CD14-positive monocyte (primary cell): ENCODE measurements at regions not wholly inside any gene's neighbourhood (a gene's known extent, or its start where the extent isn't known, plus 50 kb on each side); places are given as distances from the start of the nearest gene placed in this dataset.

Experiments used
- DNase-seq, 3 donors: peaks; one replicate each; pipeline ENCODE4 v3.0.0-alpha.2; 2011 to 2022
- H2AFZ ChIP-seq: 2 replicates; pipeline ENCODE4 v1.6.0; 2012; ENCODE audit warnings: mild to moderate bottlenecking, low read depth, low read length, inconsistent platforms; ENCODE audit not compliant: insufficient read depth, poor library complexity, severe bottlenecking
- H3K27ac ChIP-seq, 2 donors: 1 replicate in 1 of 2; 2 replicates in 1 of 2; pipeline ENCODE4 v1.5.1; 2012 to 2013; ENCODE audit warnings: low read length in 2 of 2, control low read depth in 1 of 2, inconsistent platforms in 1 of 2, low read depth in 1 of 2, mild to moderate bottlenecking in 1 of 2
- H3K27me3 ChIP-seq, 2 donors: one replicate each; pipeline versions ENCODE4 v1.6.0 to v1.6.1; 2011 to 2013; ENCODE audit warnings: low read length in 2 of 2; ENCODE audit not compliant: control insufficient read depth in 2 of 2, insufficient read depth in 2 of 2
- H3K36me3 ChIP-seq, 2 donors: replicated peaks in 1 of 2; 1 replicate in 1 of 2; 2 replicates in 1 of 2; pipeline versions ENCODE4 v1.5.1 to v1.6.1; 2012 to 2013; ENCODE audit warnings: low read length in 2 of 2, control low read depth in 1 of 2, inconsistent platforms in 1 of 2, mild to moderate bottlenecking in 1 of 2; ENCODE audit not compliant: insufficient read depth in 2 of 2, control insufficient read depth in 1 of 2
- H3K4me1 ChIP-seq, 2 donors: 1 replicate in 1 of 2; 2 replicates in 1 of 2; pipeline versions ENCODE4 v1.5.1 to v1.6.1; 2012 to 2013; ENCODE audit warnings: low read length in 2 of 2, control low read depth in 1 of 2, inconsistent platforms in 1 of 2, mild to moderate bottlenecking in 1 of 2, moderate library complexity in 1 of 2; ENCODE audit not compliant: insufficient read depth in 2 of 2, control insufficient read depth in 1 of 2
- H3K4me2 ChIP-seq: replicated peaks from 2 replicates; pipeline ENCODE3; 2012; ENCODE audit warnings: low read length, moderate library complexity, mild to moderate bottlenecking; ENCODE audit not compliant: poor library complexity, severe bottlenecking; ENCODE audit errors: extremely low read depth
- H3K4me3 ChIP-seq, 3 experiments: fragments of 200-600 bp in 1 of 3; sonication (generic) in 1 of 3; replicated peaks in 1 of 3; 1 replicate in 2 of 3; 2 replicates in 1 of 3; pipeline ENCODE4 v1.5.1; 2011 to 2013; ENCODE audit warnings: low read length in 3 of 3, mild to moderate bottlenecking in 3 of 3, control low read depth in 2 of 3, low read depth in 2 of 3, inconsistent platforms in 1 of 3, moderate library complexity in 1 of 3
- H3K79me2 ChIP-seq: 2 replicates; pipeline ENCODE4 v1.6.0; 2012; ENCODE audit warnings: mild to moderate bottlenecking, control low read depth, inconsistent platforms, low read length, moderate library complexity; ENCODE audit not compliant: insufficient read depth
- H3K9ac ChIP-seq: 2 replicates; pipeline ENCODE4 v1.6.0; 2017; ENCODE audit warnings: low read length, mild to moderate bottlenecking; ENCODE audit not compliant: insufficient read depth, poor library complexity, severe bottlenecking
- H3K9me3 ChIP-seq, 2 donors: replicated peaks in 1 of 2; 1 replicate in 1 of 2; 2 replicates in 1 of 2; pipeline versions ENCODE4 v1.5.1 to v1.6.1; 2012 to 2013; ENCODE audit warnings: low read length in 2 of 2, control low read depth in 1 of 2; ENCODE audit not compliant: control insufficient read depth in 1 of 2, insufficient read depth in 1 of 2
- H4K20me1 ChIP-seq: 2 replicates; pipeline ENCODE4 v1.6.0; 2012; ENCODE audit warnings: mild to moderate bottlenecking, low read length, control low read depth, moderate library complexity; ENCODE audit not compliant: insufficient read depth
- H3K27ac Mint-ChIP-seq, 7 donors: one replicate each; pipeline ENCODE4 v1.8.0; 2020; ENCODE audit warnings: mild to moderate bottlenecking in 7 of 7, mixed read lengths in 7 of 7, moderate library complexity in 6 of 7, inconsistent platforms in 2 of 7
- H3K27me3 Mint-ChIP-seq, 3 donors: one replicate each; pipeline ENCODE4 v1.8.0; 2021 to 2022; ENCODE audit warnings: low read depth in 3 of 3, mild to moderate bottlenecking in 3 of 3, mixed read lengths in 3 of 3, moderate library complexity in 3 of 3, inconsistent platforms in 1 of 3
- H3K36me3 Mint-ChIP-seq, 2 donors: one replicate each; pipeline ENCODE4 v1.8.0; 2020; ENCODE audit warnings: mixed read lengths in 2 of 2, inconsistent platforms in 1 of 2, mild to moderate bottlenecking in 1 of 2
- H3K4me1 Mint-ChIP-seq: one replicate; pipeline ENCODE4 v1.8.0; 2020; ENCODE audit warnings: mild to moderate bottlenecking, mixed read lengths
- H3K4me3 Mint-ChIP-seq, 2 donors: one replicate each; pipeline ENCODE4 v1.8.0; 2020; ENCODE audit warnings: mild to moderate bottlenecking in 2 of 2, mixed read lengths in 2 of 2, moderate library complexity in 1 of 2
- H3K9me3 Mint-ChIP-seq, 7 donors: one replicate each; pipeline ENCODE4 v1.8.0; 2020 to 2022; ENCODE audit warnings: mixed read lengths in 7 of 7, mild to moderate bottlenecking in 6 of 7, moderate library complexity in 6 of 7, inconsistent platforms in 2 of 7
- CTCF ChIP-seq: fragments of 200-600 bp; IDR thresholded peaks from one replicate; pipeline ENCODE4 v1.8.0; 2022; ENCODE audit warnings: antibody characterized with exemption, mild to moderate bottlenecking
- WGBS: methylation state at CpG from one replicate; pipeline ENCODE4 v1.1.5; 2013; ENCODE audit warnings: missing lambda C conversion rate; ENCODE audit not compliant: insufficient coverage; 5-methylcytosine and 5-hydroxymethylcytosine counted together
- intact Hi-C, 2 donors: fragments of 100-400 bp; cut with micrococcal nuclease; formaldehyde crosslinking; loops; one replicate each; pipeline versions ENCODE4 v1.15.0 to v1.15.1; 2023

DNA sequence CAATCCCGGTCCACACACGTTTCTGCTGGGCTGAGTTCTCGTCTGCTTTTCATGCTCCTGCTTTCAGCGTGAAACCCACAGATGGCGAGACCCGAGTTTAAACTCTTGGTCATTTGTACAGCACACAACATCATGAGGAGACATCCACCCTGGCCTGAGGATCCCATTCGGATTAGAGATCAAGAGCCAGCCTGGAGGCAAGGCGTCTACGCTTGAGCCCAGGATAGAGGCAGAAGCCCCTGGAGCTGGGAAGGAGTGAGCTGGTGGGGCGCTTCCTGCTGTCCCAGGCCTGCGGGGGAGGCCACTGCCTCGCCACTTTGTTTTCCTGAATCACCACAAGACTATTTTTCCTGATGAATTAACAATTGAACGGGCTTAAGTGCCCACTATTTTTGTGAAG lies 281.9 kb upstream of the IRX4 start:
- Mint-ChIP-seq H3K4me1 (no peaks in the 10 kb centered on the region), H3K4me3 (no peak overlapping the region), H3K27ac (no peak overlapping the region), H3K36me3 (no peaks in the 10 kb centered on the region), H3K9me3 (peaks cover 0 to 2% (median 0%) of the 10 kb centered on the region in 7 donors), H3K27me3 (peaks cover 0 to 5% (median 2%) of the 10 kb centered on the region in 3 donors)
- intact Hi-C loops = no loop called here
- WGBS = 54% methylated on average over 6 of the region's 13 CpGs
- no peaks in the 10 kb centered on the region for H3K4me1 ChIP-seq
- H3K79me2 ChIP-seq = no peaks in the 10 kb centered on the region
- no peaks in the 10 kb centered on the region for H3K36me3 ChIP-seq
- H3K9me3 ChIP-seq = no peaks in the 10 kb centered on the region
- no peak for TF ChIP-seq CTCF
- H4K20me1 ChIP-seq = no peaks in the 10 kb centered on the region
- no peak overlapping the region for H3K27ac ChIP-seq
- H3K4me3 ChIP-seq = no peak overlapping the region
- DNase-seq = no peak
- no peaks in the 10 kb centered on the region for H3K27me3 ChIP-seq
- H2AFZ ChIP-seq = no peak overlapping the region
- no peak overlapping the region for H3K4me2 ChIP-seq
- no peak overlapping the region for H3K9ac ChIP-seq

- Mint-ChIP-seq H3K4me1 (no peaks in the 10 kb centered on the region), H3K9me3 (peaks cover 0 to 2% (median 0%) of the 10 kb centered on the region in 7 donors)
Measured at GRCh38 chr5:2163940-2164490, 281.3 kb upstream of the IRX4 start.

More at GRCh38 chr5:2163940-2164490, 281.3 kb upstream of the IRX4 start:
- peaks cover 0 to 5% (median 2%) of the 10 kb centered on the region in 3 donors for H3K27me3 Mint-ChIP-seq
- Histone ChIP-seq H3K36me3 (no peaks in the 10 kb centered on the region), H3K27ac (no peak overlapping the region), H3K4me2 (no peak overlapping the region), H3K9me3 (no peaks in the 10 kb centered on the region), H3K4me1 (no peaks in the 10 kb centered on the region), H4K20me1 (no peaks in the 10 kb centered on the region), H3K27me3 (no peaks in the 10 kb centered on the region), H3K9ac (no peak overlapping the region), H3K79me2 (no peaks in the 10 kb centered on the region), H2AFZ (no peak overlapping the region), H3K4me3 (no peak overlapping the region)
- 73% methylated on average over 14 of the region's 16 CpGs for WGBS
- H3K27ac Mint-ChIP-seq = no peak overlapping the region
- no peaks in the 10 kb centered on the region for H3K36me3 Mint-ChIP-seq
- no peak for TF ChIP-seq CTCF
- no peak overlapping the region for H3K4me3 Mint-ChIP-seq
- intact Hi-C loops = no loop called here
- no peak for DNase-seq
